Liver (tissue), 8 donors: ENCODE measurements at regions not wholly inside any gene's neighbourhood (a gene's known extent, or its start where the extent isn't known, plus 50 kb on each side); places are given as distances from the start of the nearest gene placed in this dataset.

ENCODE experiments used
- DNase-seq: peaks from one replicate; pipeline ENCODE4 v3.0.0-alpha.2; 2017; ENCODE audit warnings: low spot score
- H3K27ac ChIP-seq, 2 donors: one replicate each; pipeline ENCODE4 v1.7.0; 2013; ENCODE audit warnings: inconsistent platforms in 2 of 2, low read length in 2 of 2, control low read depth in 1 of 2, low read depth in 1 of 2, mild to moderate bottlenecking in 1 of 2
- H3K27me3 ChIP-seq, 4 donors: one replicate each; pipeline versions ENCODE4 v1.6.1 to v1.7.0; 2013; ENCODE audit warnings: low read length in 3 of 4, inconsistent platforms in 1 of 4, mild to moderate bottlenecking in 1 of 4, moderate library complexity in 1 of 4; ENCODE audit not compliant: control insufficient read depth in 4 of 4, insufficient read depth in 4 of 4
- H3K36me3 ChIP-seq, 4 donors: one replicate each; pipeline versions ENCODE4 v1.6.1 to v1.7.0; 2013; ENCODE audit warnings: low read length in 3 of 4, mild to moderate bottlenecking in 3 of 4, low read depth in 1 of 4, moderate library complexity in 1 of 4; ENCODE audit not compliant: control insufficient read depth in 4 of 4, insufficient read depth in 3 of 4
- H3K4me1 ChIP-seq, 4 donors: one replicate each; pipeline versions ENCODE4 v1.6.1 to v1.7.0; 2013; ENCODE audit warnings: low read length in 3 of 4, mild to moderate bottlenecking in 3 of 4, moderate library complexity in 1 of 4; ENCODE audit not compliant: control insufficient read depth in 4 of 4, insufficient read depth in 4 of 4
- H3K4me3 ChIP-seq, 3 donors: one replicate each; pipeline versions ENCODE4 v1.6.1 to v1.7.0; 2013; ENCODE audit warnings: low read length in 3 of 3, control low read depth in 1 of 3, low read depth in 1 of 3, mild to moderate bottlenecking in 1 of 3
- H3K9ac ChIP-seq, 2 donors: one replicate each; pipeline ENCODE4 v1.7.0; 2013; ENCODE audit warnings: low read length in 2 of 2, mild to moderate bottlenecking in 2 of 2, moderate library complexity in 2 of 2, control low read depth in 1 of 2, low read depth in 1 of 2
- H3K9me3 ChIP-seq, 4 donors: one replicate each; pipeline versions ENCODE4 v1.6.1 to v1.7.0; 2013; ENCODE audit warnings: low read length in 3 of 4; ENCODE audit not compliant: control insufficient read depth in 4 of 4
- EGR1 ChIP-seq, 2 donors: IDR thresholded peaks; 2 replicates each; pipeline ENCODE4 v1.6.1; 2016 to 2018; ENCODE audit warnings: antibody characterized with exemption in 2 of 2, low read depth in 2 of 2
- FOXA1 ChIP-seq: IDR thresholded peaks from 2 replicates; pipeline ENCODE4 v1.6.1; 2016; ENCODE audit warnings: antibody characterized with exemption
- FOXA2 ChIP-seq: IDR thresholded peaks from 2 replicates; pipeline ENCODE4 v1.6.1; 2016; ENCODE audit warnings: antibody characterized with exemption
- GABPA ChIP-seq, 2 donors: IDR thresholded peaks in 1 of 2; conservative IDR thresholded peaks in 1 of 2; 2 replicates each; pipeline ENCODE4 v1.6.1; 2016; ENCODE audit warnings: antibody characterized with exemption in 2 of 2, mild to moderate bottlenecking in 1 of 2, moderate library complexity in 1 of 2
- HNF4A ChIP-seq, 2 donors: conservative IDR thresholded peaks; 2 replicates each; pipeline ENCODE4 v1.6.1; 2016; ENCODE audit warnings: antibody characterized with exemption in 2 of 2, mild to moderate bottlenecking in 2 of 2
- HNF4G ChIP-seq: IDR thresholded peaks from 2 replicates; pipeline ENCODE4 v1.6.1; 2016; ENCODE audit warnings: antibody characterized with exemption
- JUND ChIP-seq, 2 donors: IDR thresholded peaks; 2 replicates each; pipeline ENCODE4 v1.6.1; 2016; ENCODE audit warnings: antibody characterized with exemption in 2 of 2
- NR2F2 ChIP-seq: IDR thresholded peaks from 2 replicates; pipeline ENCODE4 v1.6.1; 2016; ENCODE audit warnings: antibody characterized with exemption
- RAD21 ChIP-seq, 2 donors: IDR thresholded peaks; 2 replicates each; pipeline ENCODE4 v1.6.1; 2016; ENCODE audit warnings: antibody characterized with exemption in 2 of 2, mild to moderate bottlenecking in 2 of 2
- REST ChIP-seq: IDR thresholded peaks from 2 replicates; pipeline ENCODE4 v1.6.1; 2016; ENCODE audit warnings: antibody characterized with exemption, mild to moderate bottlenecking
- RXRA ChIP-seq, 2 donors: IDR thresholded peaks; 2 replicates each; pipeline ENCODE4 v1.6.1; 2017 to 2018; ENCODE audit warnings: antibody characterized with exemption in 2 of 2, mild to moderate bottlenecking in 1 of 2
- SP1 ChIP-seq: IDR thresholded peaks from 2 replicates; pipeline ENCODE4 v1.6.1; 2018; ENCODE audit warnings: antibody characterized with exemption, mild to moderate bottlenecking
- TAF1 ChIP-seq: conservative IDR thresholded peaks from 2 replicates; pipeline ENCODE4 v1.6.1; 2016; ENCODE audit warnings: antibody characterized with exemption, mild to moderate bottlenecking
- YY1 ChIP-seq: IDR thresholded peaks from 2 replicates; pipeline ENCODE4 v1.6.1; 2016; ENCODE audit warnings: antibody characterized with exemption, mild to moderate bottlenecking
- WGBS: extraction: QIAGEN DNeasy Blood & Tissue Kit; methylation state at CpG from one replicate; pipeline ENCODE4 v1.1.7; 2013; 5-methylcytosine and 5-hydroxymethylcytosine counted together
- TF ChIP-seq, protein P1 (sequence below): fragments of 150-350 bp; IDR thresholded peaks from 2 replicates; pipeline ENCODE4 v1.5.1; 2017; ENCODE audit warnings: improper control_type of control experiment, low read depth, low read length; ENCODE audit not compliant: missing input control
- TF ChIP-seq, protein P2 (sequence below): IDR thresholded peaks from 2 replicates; pipeline ENCODE4 v1.6.1; 2016; ENCODE audit warnings: antibody characterized with exemption
- TF ChIP-seq, protein P3 (sequence below): IDR thresholded peaks from 2 replicates; pipeline ENCODE4 v1.6.1; 2016; ENCODE audit warnings: antibody characterized with exemption
- TF ChIP-seq, protein P4 (sequence below): IDR thresholded peaks from 2 replicates; pipeline ENCODE4 v1.6.1; 2016; ENCODE audit warnings: antibody characterized with exemption
- donor health status: healthy.
- donor health status: healthy.
- donor health status: healthy.
- donor health status: healthy.
- donor health status: healthy.

- Histone ChIP-seq H3K27ac (no peak overlapping the region), H3K4me1 (peaks cover 0 to 28% (median 19%) of the 10 kb centered on the region in 4 donors), H3K9ac (peak overlapping the region in 1 of 2 donors; percentile 71), H3K27me3 (no peaks in the 10 kb centered on the region), H3K9me3 (no peaks in the 10 kb centered on the region), H3K4me3 (no peak overlapping the region), H3K36me3 (no peaks in the 10 kb centered on the region)
- TF ChIP-seq HNF4G (peak; percentile 48), FOXA2 (peak; percentile 22), REST (peak; percentile 45), EGR1 (IDR thresholded peaks at IDR 0.05; ENCODE audit: low read depth in 2 of 2) (no peak), RXRA (IDR thresholded peaks at IDR 0.05) (peak; percentile 54 to 76), HNF4A (conservative IDR thresholded peaks at IDR 0.05) (peak; percentile 75 to 86), FOXA1 (no peak), TAF1 (no peak), YY1 (no peak), GABPA (IDR thresholded peaks at IDR 0.05 in 1 of 2, conservative IDR thresholded peaks at IDR 0.05 in 1 of 2) (no peak), NR2F2 (no peak), SP1 (no peak), RAD21 (IDR thresholded peaks at IDR 0.05) (peak; percentile 96 to 99), JUND (IDR thresholded peaks at IDR 0.05) (peak in 1 of 2 donors; percentile 63)
- TF ChIP-seq, protein P1, sequence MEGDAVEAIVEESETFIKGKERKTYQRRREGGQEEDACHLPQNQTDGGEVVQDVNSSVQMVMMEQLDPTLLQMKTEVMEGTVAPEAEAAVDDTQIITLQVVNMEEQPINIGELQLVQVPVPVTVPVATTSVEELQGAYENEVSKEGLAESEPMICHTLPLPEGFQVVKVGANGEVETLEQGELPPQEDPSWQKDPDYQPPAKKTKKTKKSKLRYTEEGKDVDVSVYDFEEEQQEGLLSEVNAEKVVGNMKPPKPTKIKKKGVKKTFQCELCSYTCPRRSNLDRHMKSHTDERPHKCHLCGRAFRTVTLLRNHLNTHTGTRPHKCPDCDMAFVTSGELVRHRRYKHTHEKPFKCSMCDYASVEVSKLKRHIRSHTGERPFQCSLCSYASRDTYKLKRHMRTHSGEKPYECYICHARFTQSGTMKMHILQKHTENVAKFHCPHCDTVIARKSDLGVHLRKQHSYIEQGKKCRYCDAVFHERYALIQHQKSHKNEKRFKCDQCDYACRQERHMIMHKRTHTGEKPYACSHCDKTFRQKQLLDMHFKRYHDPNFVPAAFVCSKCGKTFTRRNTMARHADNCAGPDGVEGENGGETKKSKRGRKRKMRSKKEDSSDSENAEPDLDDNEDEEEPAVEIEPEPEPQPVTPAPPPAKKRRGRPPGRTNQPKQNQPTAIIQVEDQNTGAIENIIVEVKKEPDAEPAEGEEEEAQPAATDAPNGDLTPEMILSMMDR = peak; percentile 99
- TF ChIP-seq, protein P2, sequence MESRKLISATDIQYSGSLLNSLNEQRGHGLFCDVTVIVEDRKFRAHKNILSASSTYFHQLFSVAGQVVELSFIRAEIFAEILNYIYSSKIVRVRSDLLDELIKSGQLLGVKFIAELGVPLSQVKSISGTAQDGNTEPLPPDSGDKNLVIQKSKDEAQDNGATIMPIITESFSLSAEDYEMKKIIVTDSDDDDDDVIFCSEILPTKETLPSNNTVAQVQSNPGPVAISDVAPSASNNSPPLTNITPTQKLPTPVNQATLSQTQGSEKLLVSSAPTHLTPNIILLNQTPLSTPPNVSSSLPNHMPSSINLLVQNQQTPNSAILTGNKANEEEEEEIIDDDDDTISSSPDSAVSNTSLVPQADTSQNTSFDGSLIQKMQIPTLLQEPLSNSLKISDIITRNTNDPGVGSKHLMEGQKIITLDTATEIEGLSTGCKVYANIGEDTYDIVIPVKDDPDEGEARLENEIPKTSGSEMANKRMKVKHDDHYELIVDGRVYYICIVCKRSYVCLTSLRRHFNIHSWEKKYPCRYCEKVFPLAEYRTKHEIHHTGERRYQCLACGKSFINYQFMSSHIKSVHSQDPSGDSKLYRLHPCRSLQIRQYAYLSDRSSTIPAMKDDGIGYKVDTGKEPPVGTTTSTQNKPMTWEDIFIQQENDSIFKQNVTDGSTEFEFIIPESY = no peak
- TF ChIP-seq, protein P3, sequence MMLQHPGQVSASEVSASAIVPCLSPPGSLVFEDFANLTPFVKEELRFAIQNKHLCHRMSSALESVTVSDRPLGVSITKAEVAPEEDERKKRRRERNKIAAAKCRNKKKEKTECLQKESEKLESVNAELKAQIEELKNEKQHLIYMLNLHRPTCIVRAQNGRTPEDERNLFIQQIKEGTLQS = no peak
- TF ChIP-seq, protein P4, sequence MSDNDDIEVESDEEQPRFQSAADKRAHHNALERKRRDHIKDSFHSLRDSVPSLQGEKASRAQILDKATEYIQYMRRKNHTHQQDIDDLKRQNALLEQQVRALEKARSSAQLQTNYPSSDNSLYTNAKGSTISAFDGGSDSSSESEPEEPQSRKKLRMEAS = peak; percentile 28
- DNase-seq = peak; percentile 44
- WGBS = 2% methylated on average over 6 of the region's 6 CpGs
Measured at GRCh38 chr10:63720072-63720537, 198.9 kb downstream of the REEP3 start.
